Transverse colon (tissue), 4 donors: ENCODE measurements at regions not wholly inside any gene's neighbourhood (a gene's known extent, or its start where the extent isn't known, plus 50 kb on each side); places are given as distances from the start of the nearest gene placed in this dataset.

Experiments used
- DNase-seq: peaks from one replicate; pipeline ENCODE4 v3.0.0-alpha.2; 2019
- H3K27ac ChIP-seq, 4 donors: fragments of 200-600 bp; sonication (generic); 2 replicates each; pipeline ENCODE4 v1.5.1; 2016 to 2018; ENCODE audit warnings: inconsistent platforms in 4 of 4
- H3K27me3 ChIP-seq: fragments of 200-600 bp; sonication (generic); 2 replicates; pipeline ENCODE4 v1.5.1; 2017; ENCODE audit warnings: inconsistent platforms
- H3K36me3 ChIP-seq, 4 donors: fragments of 200-600 bp; sonication (generic); 2 replicates each; pipeline ENCODE4 v1.5.1; 2017 to 2019; ENCODE audit warnings: inconsistent platforms in 4 of 4
- H3K4me1 ChIP-seq, 4 donors: fragments of 200-600 bp; sonication (generic); 2 replicates each; pipeline ENCODE4 v1.5.1; 2017 to 2020; ENCODE audit warnings: inconsistent platforms in 4 of 4
- H3K4me3 ChIP-seq, 4 donors: fragments of 200-600 bp; sonication (generic); 1 replicate in 1 of 4; 2 replicates in 3 of 4; pipeline versions ENCODE4 v1.5.1 to v1.6.1; 2017 to 2019; ENCODE audit warnings: inconsistent platforms in 4 of 4
- H3K9me3 ChIP-seq, 2 donors: fragments of 200-600 bp; sonication (generic); 2 replicates each; pipeline ENCODE4 v1.5.1; 2017 to 2019; ENCODE audit warnings: inconsistent platforms in 2 of 2
- EP300 ChIP-seq: sonication (generic); formaldehyde crosslinking; IDR thresholded peaks from one replicate; pipeline ENCODE4 v1.6.1; 2017; ENCODE audit warnings: antibody characterized with exemption, low read depth
- POLR2A ChIP-seq: fragments of 450-650 bp; IDR thresholded peaks from one replicate; pipeline ENCODE4 v1.6.1; 2016; ENCODE audit warnings: antibody characterized with exemption, mild to moderate bottlenecking, moderate library complexity
- POLR2AphosphoS5 ChIP-seq, 3 donors: sonication (generic); formaldehyde crosslinking; IDR thresholded peaks; one replicate each; pipeline ENCODE4 v1.6.1; 2016; ENCODE audit warnings: antibody characterized with exemption in 3 of 3
- WGBS, 2 donors: methylation state at CpG; one replicate each; pipeline ENCODE4 v1.1.5; 2018; ENCODE audit warnings: low coverage in 1 of 2; 5-methylcytosine and 5-hydroxymethylcytosine counted together
- in situ Hi-C, 4 donors: fragments of 200-750 bp; cut with MboI; loops; one replicate each; pipeline versions ENCODE4 v1.15.0 to v1.15.1; 2017; ENCODE audit warnings: low sequenced_read_pairs in 3 of 4, low pct_ligation_motif_present in 1 of 4, low pct_unique_long_range_greater_than_20kb in 1 of 4
- intact Hi-C: fragments of 100-400 bp; cut with DNase I; formaldehyde crosslinking; loops from one replicate; pipeline ENCODE4 v1.15.1; 2023; ENCODE audit warnings: low total_unique reads
- TF ChIP-seq, protein P1 (sequence below), 5 experiments: fragments of 200-600 bp in 3 of 5; fragments of 450-650 bp in 2 of 5; sonication (generic) in 3 of 5; IDR thresholded peaks; 1 replicate in 2 of 5; 2 replicates in 3 of 5; pipeline ENCODE4 v1.5.1; 2016 to 2017; ENCODE audit warnings: antibody characterized with exemption in 5 of 5, inconsistent platforms in 3 of 5, mild to moderate bottlenecking in 2 of 5, moderate library complexity in 1 of 5

DNA sequence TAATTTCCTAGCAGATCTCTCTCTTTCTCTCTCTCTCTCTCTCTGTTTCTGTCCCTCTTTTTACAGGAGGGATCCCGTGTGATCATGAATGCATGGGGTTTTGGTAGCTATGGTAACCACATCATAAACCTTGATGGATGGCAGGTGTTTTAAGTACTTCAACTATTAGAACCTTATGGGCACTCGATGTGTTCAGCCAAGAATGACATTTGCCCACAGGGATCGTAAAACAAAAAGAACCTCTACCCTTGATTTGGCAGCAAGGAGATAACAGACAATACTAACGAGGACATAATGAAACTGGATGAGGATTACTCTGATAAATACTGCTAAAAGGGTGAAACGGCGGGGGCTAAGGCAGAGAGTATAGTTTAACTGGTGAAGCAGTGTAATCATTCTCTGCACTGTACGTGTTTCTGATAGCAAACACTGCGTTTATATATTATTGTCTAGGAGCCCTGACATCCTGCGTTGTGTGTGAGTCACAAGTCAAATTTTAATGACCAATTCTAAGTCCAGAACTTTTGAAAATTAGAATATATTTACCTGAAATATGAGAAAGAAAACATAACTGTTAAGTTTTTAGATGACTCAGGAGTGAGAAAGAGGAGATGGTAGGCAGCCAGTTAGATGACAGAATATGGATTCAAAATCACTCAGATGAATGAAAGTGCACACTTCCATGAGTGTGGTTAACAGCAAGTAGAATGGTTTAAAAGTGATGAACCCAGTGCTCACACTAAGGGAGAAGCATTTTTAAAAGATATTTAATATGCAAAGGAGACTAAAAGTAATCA, 80.3 kb downstream of the OTOL1 start:
- peaks cover 0 to 3% (median 0%) of the 10 kb centered on the region in 4 donors for H3K4me1 ChIP-seq
- no peaks in the 10 kb centered on the region for H3K27me3 ChIP-seq
- no peak for DNase-seq
- intact Hi-C loops = no loop called here
- H3K9me3 ChIP-seq = no peaks in the 10 kb centered on the region
- 40 to 52% methylated on average over 9 of the region's 9 CpGs for WGBS, 2 donors
- in situ Hi-C loops = no loop called here
- H3K27ac ChIP-seq = no peak overlapping the region
- TF ChIP-seq, protein P1, sequence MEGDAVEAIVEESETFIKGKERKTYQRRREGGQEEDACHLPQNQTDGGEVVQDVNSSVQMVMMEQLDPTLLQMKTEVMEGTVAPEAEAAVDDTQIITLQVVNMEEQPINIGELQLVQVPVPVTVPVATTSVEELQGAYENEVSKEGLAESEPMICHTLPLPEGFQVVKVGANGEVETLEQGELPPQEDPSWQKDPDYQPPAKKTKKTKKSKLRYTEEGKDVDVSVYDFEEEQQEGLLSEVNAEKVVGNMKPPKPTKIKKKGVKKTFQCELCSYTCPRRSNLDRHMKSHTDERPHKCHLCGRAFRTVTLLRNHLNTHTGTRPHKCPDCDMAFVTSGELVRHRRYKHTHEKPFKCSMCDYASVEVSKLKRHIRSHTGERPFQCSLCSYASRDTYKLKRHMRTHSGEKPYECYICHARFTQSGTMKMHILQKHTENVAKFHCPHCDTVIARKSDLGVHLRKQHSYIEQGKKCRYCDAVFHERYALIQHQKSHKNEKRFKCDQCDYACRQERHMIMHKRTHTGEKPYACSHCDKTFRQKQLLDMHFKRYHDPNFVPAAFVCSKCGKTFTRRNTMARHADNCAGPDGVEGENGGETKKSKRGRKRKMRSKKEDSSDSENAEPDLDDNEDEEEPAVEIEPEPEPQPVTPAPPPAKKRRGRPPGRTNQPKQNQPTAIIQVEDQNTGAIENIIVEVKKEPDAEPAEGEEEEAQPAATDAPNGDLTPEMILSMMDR (IDR thresholded peaks at IDR 0.05) = no peak
- no peaks in the 10 kb centered on the region for H3K36me3 ChIP-seq
- no peak overlapping the region for H3K4me3 ChIP-seq

DNA sequence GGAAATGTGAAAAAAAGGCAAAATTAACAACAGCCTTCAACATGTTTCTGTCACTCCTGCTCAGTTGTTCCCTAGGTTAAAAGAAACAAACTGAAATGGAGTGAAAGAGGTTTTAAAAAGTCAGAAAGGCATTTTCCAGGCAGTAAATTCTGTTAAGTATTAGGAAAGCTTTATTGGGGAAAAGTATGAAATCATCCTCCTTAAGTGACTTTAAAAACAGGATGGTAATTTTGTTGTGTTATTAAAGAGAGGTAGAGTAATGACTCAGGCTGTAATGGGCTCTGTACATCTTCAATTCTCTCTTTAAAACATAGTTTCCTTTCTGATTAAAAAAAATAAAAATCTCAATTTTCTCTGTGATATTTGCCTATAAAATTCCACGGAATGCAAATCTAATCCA, 81.1 kb downstream of the OTOL1 start:
- 67 to 68% methylated on average over 1 of the region's 1 CpG for WGBS, 2 donors
- no peaks in the 10 kb centered on the region for H3K36me3 ChIP-seq
- no peak overlapping the region for H3K4me3 ChIP-seq
- in situ Hi-C loops = no loop called here
- no peak overlapping the region for H3K27ac ChIP-seq
- H3K27me3 ChIP-seq = no peaks in the 10 kb centered on the region
- intact Hi-C loops = no loop called here
- no peaks in the 10 kb centered on the region for H3K9me3 ChIP-seq
- no peak for DNase-seq
- TF ChIP-seq, protein P1 (IDR thresholded peaks at IDR 0.05) = no peak
- TF ChIP-seq EP300 (no peak), POLR2A (no peak), POLR2AphosphoS5 (IDR thresholded peaks at IDR 0.05) (no peak)
- H3K4me1 ChIP-seq = peaks cover 0 to 3% (median 0%) of the 10 kb centered on the region in 4 donors

DNA sequence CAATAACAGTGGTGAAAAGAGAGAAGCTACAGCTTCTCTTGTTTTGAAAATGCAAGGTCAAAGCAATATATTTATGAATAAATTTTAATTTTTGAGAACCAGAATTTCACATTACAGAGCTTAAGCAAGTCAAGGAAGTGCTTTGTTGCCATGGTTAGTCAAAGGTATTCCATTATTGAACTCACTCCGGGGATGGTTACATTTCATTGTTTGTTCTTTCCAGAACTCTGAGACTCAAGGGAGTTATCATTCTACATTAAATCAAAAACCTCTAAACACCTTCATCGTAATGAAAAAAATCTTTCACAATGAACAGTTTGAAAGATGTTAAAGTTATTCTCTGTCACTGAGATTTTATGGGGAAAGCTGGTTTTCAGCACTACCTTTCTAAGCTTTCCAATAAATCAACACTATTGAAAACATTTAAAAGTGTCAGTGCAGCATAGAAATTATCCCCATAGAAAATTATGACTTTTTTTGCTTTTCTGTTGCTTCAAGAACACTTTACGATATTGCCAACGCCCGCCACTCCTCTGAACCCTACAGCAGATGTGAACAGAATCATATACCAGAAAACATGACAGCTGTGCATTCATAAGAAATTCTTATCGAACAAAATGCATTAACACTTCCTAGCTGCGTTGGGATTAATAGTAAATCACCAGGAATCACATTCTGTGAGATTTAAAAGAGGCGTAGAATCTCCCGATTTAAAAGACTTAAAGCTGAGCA, 83.0 kb downstream of the OTOL1 start:
- no peak for DNase-seq
- no peaks in the 10 kb centered on the region for H3K9me3 ChIP-seq
- WGBS, 2 donors = 71 to 77% methylated on average over 9 of the region's 9 CpGs
- no peaks in the 10 kb centered on the region for H3K36me3 ChIP-seq
- no peaks in the 10 kb centered on the region for H3K27me3 ChIP-seq
- no peak overlapping the region for H3K27ac ChIP-seq
- no peak overlapping the region for H3K4me3 ChIP-seq
- no peak for TF ChIP-seq POLR2A
- TF ChIP-seq EP300 = no peak
- TF ChIP-seq, protein P1 (IDR thresholded peaks at IDR 0.05) = no peak
- no peak for TF ChIP-seq POLR2AphosphoS5 (IDR thresholded peaks at IDR 0.05)
- peaks cover 0 to 3% (median 0%) of the 10 kb centered on the region in 4 donors for H3K4me1 ChIP-seq
- intact Hi-C loops = no loop called here
- in situ Hi-C loops = no loop called here

DNA sequence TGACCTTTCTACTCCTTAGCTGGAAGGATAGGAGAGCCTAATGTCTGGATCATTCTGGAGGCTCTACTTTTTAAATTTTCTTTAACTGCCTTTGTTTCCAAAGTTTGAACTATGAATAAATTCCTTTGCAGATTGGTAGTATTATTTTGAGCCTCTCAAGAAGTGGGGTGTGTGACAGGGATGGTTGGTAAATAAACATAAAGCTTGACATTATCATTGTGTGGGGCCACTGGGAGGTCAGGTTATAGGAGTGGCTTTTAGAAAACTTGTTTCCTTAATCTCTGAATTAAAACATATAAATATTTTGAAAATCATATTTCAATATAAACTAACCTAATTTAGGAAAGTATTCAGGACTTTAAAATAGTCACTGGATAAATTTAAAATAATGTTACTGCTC, 89.3 kb downstream of the OTOL1 start:
- no peaks in the 10 kb centered on the region for H3K4me1 ChIP-seq
- intact Hi-C loops (no loop called here), in situ Hi-C loops (no loop called here)
- TF ChIP-seq POLR2AphosphoS5 (IDR thresholded peaks at IDR 0.05) (no peak), POLR2A (no peak), EP300 (no peak)
- TF ChIP-seq, protein P1 (IDR thresholded peaks at IDR 0.05) = no peak
- no peaks in the 10 kb centered on the region for H3K36me3 ChIP-seq
- H3K27ac ChIP-seq = no peak overlapping the region
- no peaks in the 10 kb centered on the region for H3K27me3 ChIP-seq
- no peak for DNase-seq
- no peaks in the 10 kb centered on the region for H3K9me3 ChIP-seq
- H3K4me3 ChIP-seq = no peak overlapping the region
